Glutamatergic neuron (in vitro differentiated cells): ENCODE measurements at regions not wholly inside any gene's neighbourhood (a gene's known extent, or its start where the extent isn't known, plus 50 kb on each side); places are given as distances from the start of the nearest gene placed in this dataset.

Experiments used
- DNase-seq: peaks from one replicate; pipeline ENCODE4 v3.0.0; 2022
- H3K27ac Mint-ChIP-seq: one replicate; pipeline ENCODE4 v1.8.0; 2020; ENCODE audit warnings: mild to moderate bottlenecking, mixed read lengths, inconsistent platforms; ENCODE audit not compliant: unreplicated experiment
- H3K27me3 Mint-ChIP-seq: one replicate; pipeline ENCODE4 v1.8.0; 2020; ENCODE audit warnings: mild to moderate bottlenecking, moderate library complexity, mixed read lengths, inconsistent platforms; ENCODE audit not compliant: unreplicated experiment
- H3K36me3 Mint-ChIP-seq: one replicate; pipeline ENCODE4 v1.8.0; 2020; ENCODE audit warnings: mild to moderate bottlenecking, mixed read lengths, inconsistent platforms; ENCODE audit not compliant: unreplicated experiment
- H3K4me1 Mint-ChIP-seq: one replicate; pipeline ENCODE4 v1.8.0; 2020; ENCODE audit warnings: mild to moderate bottlenecking, low read depth, mixed read lengths, inconsistent platforms; ENCODE audit not compliant: unreplicated experiment
- H3K4me3 Mint-ChIP-seq: one replicate; pipeline ENCODE4 v1.8.0; 2020; ENCODE audit warnings: mild to moderate bottlenecking, mixed read lengths, inconsistent platforms; ENCODE audit not compliant: unreplicated experiment
- H3K9me3 Mint-ChIP-seq: one replicate; pipeline ENCODE4 v1.8.0; 2020; ENCODE audit warnings: mild to moderate bottlenecking, moderate library complexity, mixed read lengths, inconsistent platforms; ENCODE audit not compliant: unreplicated experiment
- CTCF ChIP-seq: fragments of 200-600 bp; sonication (generic); IDR thresholded peaks from one replicate; pipeline ENCODE4 v1.5.0; 2021; ENCODE audit not compliant: partially characterized antibody, unreplicated experiment

- no peaks in the 10 kb centered on the region for H3K36me3 Mint-ChIP-seq
- H3K9me3 Mint-ChIP-seq, result no peaks in the 10 kb centered on the region
- H3K4me3 Mint-ChIP-seq, result no peak overlapping the region
- H3K27ac Mint-ChIP-seq, result no peak overlapping the region
- no peak for TF ChIP-seq CTCF
- no peak for DNase-seq
- H3K4me1 Mint-ChIP-seq, result no peaks in the 10 kb centered on the region
- H3K27me3 Mint-ChIP-seq, result no peaks in the 10 kb centered on the region
Measured at GRCh38 chr3:162468791-162469190, 972.2 kb downstream of the OTOL1 start.

DNA sequence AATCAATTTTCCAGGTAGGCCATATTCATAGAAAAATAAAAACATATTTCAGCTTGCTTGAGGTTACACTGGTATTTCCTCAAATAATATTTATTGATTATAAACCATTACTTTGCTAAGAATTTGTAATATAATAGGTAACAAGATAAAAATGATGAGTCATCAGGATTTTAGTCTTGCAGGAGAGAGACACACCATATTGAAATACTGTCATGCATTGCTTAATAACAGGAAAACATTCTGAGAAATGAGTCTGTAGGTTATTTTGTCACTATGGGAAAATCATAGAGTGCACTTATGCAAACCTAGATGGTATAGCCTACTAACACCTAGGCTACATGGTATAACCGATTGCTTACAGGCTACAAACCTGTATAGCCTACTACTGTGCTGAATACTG is 990.5 kb downstream of the OTOL1 start:
- H3K36me3 Mint-ChIP-seq, result no peaks in the 10 kb centered on the region

DNA sequence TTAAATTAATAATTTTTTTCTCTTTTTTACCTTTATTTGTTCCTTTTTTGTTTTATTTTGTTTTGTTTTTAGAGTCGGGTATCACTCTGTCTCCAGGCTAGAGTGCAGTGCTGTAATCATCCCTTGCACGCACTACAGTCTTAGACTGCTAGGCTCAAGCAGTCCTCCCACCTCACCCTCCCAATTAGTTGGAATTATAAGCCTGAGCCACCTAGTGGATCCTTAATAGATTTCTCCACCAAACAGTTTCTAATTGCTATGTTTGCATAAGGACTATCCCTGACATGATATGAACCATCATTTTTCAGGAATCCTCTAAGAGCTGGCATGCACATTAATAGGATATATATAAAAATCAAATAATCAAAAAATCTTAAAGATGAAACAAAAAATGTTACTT is 993.2 kb downstream of the OTOL1 start:
- Mint-ChIP-seq H3K36me3 (no peaks in the 10 kb centered on the region), H3K27me3 (no peaks in the 10 kb centered on the region), H3K4me3 (no peak overlapping the region), H3K4me1 (no peaks in the 10 kb centered on the region), H3K27ac (no peak overlapping the region), H3K9me3 (no peaks in the 10 kb centered on the region)
- DNase-seq, result no peak
- no peak for TF ChIP-seq CTCF

More for the DNA sequence above, 990.5 kb downstream of the OTOL1 start:
- Mint-ChIP-seq H3K4me3 (no peak overlapping the region), H3K27me3 (no peaks in the 10 kb centered on the region), H3K4me1 (no peaks in the 10 kb centered on the region), H3K9me3 (no peaks in the 10 kb centered on the region), H3K27ac (no peak overlapping the region)
- no peak for TF ChIP-seq CTCF
- DNase-seq, result no peak

GRCh38 chr3:162491952-162492351 is 995.3 kb downstream of the OTOL1 start:
- Mint-ChIP-seq H3K27ac (no peak overlapping the region), H3K4me1 (no peaks in the 10 kb centered on the region), H3K9me3 (no peaks in the 10 kb centered on the region), H3K27me3 (no peaks in the 10 kb centered on the region), H3K4me3 (no peak overlapping the region), H3K36me3 (no peaks in the 10 kb centered on the region)
- no peak for TF ChIP-seq CTCF
- DNase-seq, result no peak

DNA sequence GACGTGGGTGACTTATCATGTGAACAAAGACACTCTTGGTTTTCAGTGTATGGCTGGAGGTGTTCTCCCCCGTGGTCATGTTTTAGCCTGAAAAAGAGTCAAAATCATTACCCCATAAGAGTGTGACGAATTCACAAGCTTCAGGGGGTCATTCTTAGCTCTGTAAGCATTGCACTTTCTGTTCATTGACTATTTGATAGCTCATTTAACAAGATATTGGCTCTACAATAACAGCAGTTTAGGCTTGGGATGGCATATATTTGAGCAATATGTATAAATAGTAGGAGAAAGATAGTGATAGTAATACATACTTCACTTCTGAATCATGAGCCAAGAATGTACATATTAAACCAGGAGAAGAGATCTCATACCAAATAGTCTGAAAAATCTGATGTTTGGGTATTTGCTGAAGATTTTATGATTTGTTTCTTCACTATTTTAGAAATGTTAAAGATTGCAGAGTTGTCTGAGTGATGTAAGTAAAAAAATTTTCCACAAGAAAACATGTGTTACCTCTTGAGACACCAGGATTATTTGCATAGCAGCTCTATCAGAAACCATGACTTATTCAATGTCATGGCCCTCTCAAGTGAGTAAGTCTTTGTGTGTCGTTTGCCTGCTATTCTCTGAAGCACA is 996.0 kb downstream of the OTOL1 start:
- Mint-ChIP-seq H3K27ac (no peak overlapping the region), H3K27me3 (no peaks in the 10 kb centered on the region), H3K4me3 (no peak overlapping the region), H3K4me1 (no peaks in the 10 kb centered on the region), H3K36me3 (no peaks in the 10 kb centered on the region), H3K9me3 (no peaks in the 10 kb centered on the region)
- no peak for DNase-seq
- no peak for TF ChIP-seq CTCF
